ENCODE measurements at regions not wholly inside any gene's neighbourhood (a gene's known extent, or its start where the extent isn't known, plus 50 kb on each side); places are given as distances from the start of the nearest gene placed in this dataset.

GRCh38 chr1:30044656-30045144 is 678.7 kb downstream of the MATN1 start:
- Histone ChIP-seq H3K4me3 (ENCODE audit: low read length) (no peak overlapping the region), H4K20me1 (ENCODE audit: insufficient read depth) (no peaks in the 10 kb centered on the region), H3K9me2 (ENCODE audit: insufficient read depth, low read length) (no peaks in the 10 kb centered on the region), H3K4me2 (ENCODE audit: low read length) (no peak overlapping the region), H3F3A (ENCODE audit: insufficient read depth, low read length, poor library complexity, severe bottlenecking) (no peaks in the 10 kb centered on the region), H2AFZ (ENCODE audit: low read depth, low read length) (no peak overlapping the region), H3K9ac (ENCODE audit: low read length) (no peak overlapping the region), H3K36me3 (ENCODE audit: insufficient read depth, low read length) (no peaks in the 10 kb centered on the region), H3K27ac (ENCODE audit: low read length) (no peak overlapping the region), H3K9me3 (ENCODE audit: low read length) (no peaks in the 10 kb centered on the region), H3K27me3 (ENCODE audit: insufficient read depth, low read depth, low read length) (no peaks in the 10 kb centered on the region), H3K79me2 (replicated peaks; ENCODE audit: insufficient read depth, low read length) (no peaks in the 10 kb centered on the region)
- TF ChIP-seq MXI1 (conservative IDR thresholded peaks at IDR 0.05; ENCODE audit: poor library complexity, severe bottlenecking) (no peak), EP300 (conservative IDR thresholded peaks at IDR 0.05; ENCODE audit: poor library complexity, severe bottlenecking) (no peak), TAF1 (IDR thresholded peaks at IDR 0.05; ENCODE audit: low read depth) (no peak), POLR2AphosphoS5 (IDR thresholded peaks at IDR 0.05) (no peak), SMC3 (conservative IDR thresholded peaks at IDR 0.05; ENCODE audit: poor library complexity) (no peak), EZH2 (IDR thresholded peaks at IDR 0.05; ENCODE audit: borderline replicate concordance, insufficient read depth, low read length, poor library complexity, severe bottlenecking) (no peak), REST (IDR thresholded peaks at IDR 0.05; ENCODE audit: borderline replicate concordance) (no peak), RAD21 (conservative IDR thresholded peaks at IDR 0.05) (no peak)
- TF ChIP-seq, protein P1, sequence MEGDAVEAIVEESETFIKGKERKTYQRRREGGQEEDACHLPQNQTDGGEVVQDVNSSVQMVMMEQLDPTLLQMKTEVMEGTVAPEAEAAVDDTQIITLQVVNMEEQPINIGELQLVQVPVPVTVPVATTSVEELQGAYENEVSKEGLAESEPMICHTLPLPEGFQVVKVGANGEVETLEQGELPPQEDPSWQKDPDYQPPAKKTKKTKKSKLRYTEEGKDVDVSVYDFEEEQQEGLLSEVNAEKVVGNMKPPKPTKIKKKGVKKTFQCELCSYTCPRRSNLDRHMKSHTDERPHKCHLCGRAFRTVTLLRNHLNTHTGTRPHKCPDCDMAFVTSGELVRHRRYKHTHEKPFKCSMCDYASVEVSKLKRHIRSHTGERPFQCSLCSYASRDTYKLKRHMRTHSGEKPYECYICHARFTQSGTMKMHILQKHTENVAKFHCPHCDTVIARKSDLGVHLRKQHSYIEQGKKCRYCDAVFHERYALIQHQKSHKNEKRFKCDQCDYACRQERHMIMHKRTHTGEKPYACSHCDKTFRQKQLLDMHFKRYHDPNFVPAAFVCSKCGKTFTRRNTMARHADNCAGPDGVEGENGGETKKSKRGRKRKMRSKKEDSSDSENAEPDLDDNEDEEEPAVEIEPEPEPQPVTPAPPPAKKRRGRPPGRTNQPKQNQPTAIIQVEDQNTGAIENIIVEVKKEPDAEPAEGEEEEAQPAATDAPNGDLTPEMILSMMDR (IDR thresholded peaks at IDR 0.05; ENCODE audit: poor library complexity, severe bottlenecking), result no peak

- H3K27ac ChIP-seq (ENCODE audit: low read length), result no peak overlapping the region
- no peak overlapping the region for H3K9ac ChIP-seq (ENCODE audit: low read length)
- no peaks in the 10 kb centered on the region for H3K27me3 ChIP-seq (ENCODE audit: insufficient read depth, low read depth, low read length)
- H3K4me2 ChIP-seq (ENCODE audit: low read length), result no peak overlapping the region
- no peak overlapping the region for H3K4me3 ChIP-seq (ENCODE audit: low read length)
- H3K9me3 ChIP-seq (ENCODE audit: low read length), result no peaks in the 10 kb centered on the region
- no peaks in the 10 kb centered on the region for H3F3A ChIP-seq (ENCODE audit: insufficient read depth, low read length, poor library complexity, severe bottlenecking)
- no peaks in the 10 kb centered on the region for H4K20me1 ChIP-seq (ENCODE audit: insufficient read depth)
- no peaks in the 10 kb centered on the region for H3K79me2 ChIP-seq (replicated peaks; ENCODE audit: insufficient read depth, low read length)
- no peak overlapping the region for H2AFZ ChIP-seq (ENCODE audit: low read depth, low read length)
- no peaks in the 10 kb centered on the region for H3K36me3 ChIP-seq (ENCODE audit: insufficient read depth, low read length)
- H3K9me2 ChIP-seq (ENCODE audit: insufficient read depth, low read length), result no peaks in the 10 kb centered on the region
- TF ChIP-seq RAD21 (conservative IDR thresholded peaks at IDR 0.05) (no peak), EZH2 (IDR thresholded peaks at IDR 0.05; ENCODE audit: borderline replicate concordance, insufficient read depth, low read length, poor library complexity, severe bottlenecking) (no peak), SMC3 (conservative IDR thresholded peaks at IDR 0.05; ENCODE audit: poor library complexity) (no peak), POLR2AphosphoS5 (IDR thresholded peaks at IDR 0.05) (no peak), REST (IDR thresholded peaks at IDR 0.05; ENCODE audit: borderline replicate concordance) (no peak), EP300 (conservative IDR thresholded peaks at IDR 0.05; ENCODE audit: poor library complexity, severe bottlenecking) (no peak), TAF1 (IDR thresholded peaks at IDR 0.05; ENCODE audit: low read depth) (no peak), MXI1 (conservative IDR thresholded peaks at IDR 0.05; ENCODE audit: poor library complexity, severe bottlenecking) (no peak)
- TF ChIP-seq, protein P1 (IDR thresholded peaks at IDR 0.05; ENCODE audit: poor library complexity, severe bottlenecking), result no peak
Measured at GRCh38 chr1:30043731-30044408, 679.5 kb downstream of the MATN1 start.

Data from neural cell (in vitro differentiated cells).